ENCODE measurements at regions not wholly inside any gene's neighbourhood (a gene's known extent, or its start where the extent isn't known, plus 50 kb on each side); places are given as distances from the start of the nearest gene placed in this dataset.

- no peak for TF ChIP-seq FOXM1 (IDR thresholded peaks at IDR 0.05; ENCODE audit: borderline replicate concordance, low read depth)
- TF ChIP-seq USF1 (IDR thresholded peaks at IDR 0.05): no peak
- TF ChIP-seq EP300 (IDR thresholded peaks at IDR 0.05; ENCODE audit: borderline replicate concordance): no peak
- no peak for TF ChIP-seq ZBTB7A (IDR thresholded peaks at IDR 0.05; ENCODE audit: low read depth)
- TF ChIP-seq NFIC (IDR thresholded peaks at IDR 0.05): no peak
- no peak for TF ChIP-seq TEAD4 (IDR thresholded peaks at IDR 0.05)
- no peak for TF ChIP-seq MAX (IDR thresholded peaks at IDR 0.05)
- TF ChIP-seq TCF12 (IDR thresholded peaks at IDR 0.05; ENCODE audit: low read depth): no peak
- TF ChIP-seq CEBPB (IDR thresholded peaks at IDR 0.05): no peak
- TF ChIP-seq RAD21 (IDR thresholded peaks at IDR 0.05; ENCODE audit: low read depth): no peak
- TF ChIP-seq TAF1 (IDR thresholded peaks at IDR 0.05; ENCODE audit: low read depth): no peak
- no peak for TF ChIP-seq YY1 (IDR thresholded peaks at IDR 0.05; ENCODE audit: low read depth)
These were observed 303.1 kb upstream of the RUNX1 start for GRCh38 chr21:35352066-35352770.

- TF ChIP-seq TEAD4 (IDR thresholded peaks at IDR 0.05): no peak
- no peak for TF ChIP-seq FOXM1 (IDR thresholded peaks at IDR 0.05; ENCODE audit: borderline replicate concordance, low read depth)
- no peak for TF ChIP-seq TAF1 (IDR thresholded peaks at IDR 0.05; ENCODE audit: low read depth)
- no peak for TF ChIP-seq YY1 (IDR thresholded peaks at IDR 0.05; ENCODE audit: low read depth)
- TF ChIP-seq RAD21 (IDR thresholded peaks at IDR 0.05; ENCODE audit: low read depth): no peak
- no peak for TF ChIP-seq USF1 (IDR thresholded peaks at IDR 0.05)
- no peak for TF ChIP-seq MAX (IDR thresholded peaks at IDR 0.05)
- no peak for TF ChIP-seq NFIC (IDR thresholded peaks at IDR 0.05)
- TF ChIP-seq EGR1 (IDR thresholded peaks at IDR 0.05): no peak
- no peak for TF ChIP-seq TCF12 (IDR thresholded peaks at IDR 0.05; ENCODE audit: low read depth)
- no peak for TF ChIP-seq ZBTB7A (IDR thresholded peaks at IDR 0.05; ENCODE audit: low read depth)
- TF ChIP-seq EP300 (IDR thresholded peaks at IDR 0.05; ENCODE audit: borderline replicate concordance): no peak
- no peak for TF ChIP-seq CREB1 (IDR thresholded peaks at IDR 0.05; ENCODE audit: low read depth)
- no peak for TF ChIP-seq REST (IDR thresholded peaks at IDR 0.05; ENCODE audit: low read depth)
- no peak for TF ChIP-seq CEBPB (IDR thresholded peaks at IDR 0.05)
These were observed 302.3 kb upstream of the RUNX1 start for GRCh38 chr21:35351434-35351833.

- no peak for TF ChIP-seq TCF12 (IDR thresholded peaks at IDR 0.05; ENCODE audit: low read depth)
- TF ChIP-seq EP300 (IDR thresholded peaks at IDR 0.05; ENCODE audit: borderline replicate concordance): no peak
- TF ChIP-seq MAX (IDR thresholded peaks at IDR 0.05): no peak
- TF ChIP-seq FOXM1 (IDR thresholded peaks at IDR 0.05; ENCODE audit: borderline replicate concordance, low read depth): no peak
- TF ChIP-seq TEAD4 (IDR thresholded peaks at IDR 0.05): no peak
- no peak for TF ChIP-seq NFIC (IDR thresholded peaks at IDR 0.05)
- no peak for TF ChIP-seq ZBTB7A (IDR thresholded peaks at IDR 0.05; ENCODE audit: low read depth)
- no peak for TF ChIP-seq TAF1 (IDR thresholded peaks at IDR 0.05; ENCODE audit: low read depth)
These were observed 301.9 kb upstream of the RUNX1 start for GRCh38 chr21:35350965-35351364.

GRCh38 chr21:35349376-35350080 is 300.4 kb upstream of the RUNX1 start:
- TF ChIP-seq NFIC (IDR thresholded peaks at IDR 0.05): no peak
- TF ChIP-seq RAD21 (IDR thresholded peaks at IDR 0.05; ENCODE audit: low read depth): no peak
- TF ChIP-seq CEBPB (IDR thresholded peaks at IDR 0.05): no peak
- TF ChIP-seq EP300 (IDR thresholded peaks at IDR 0.05; ENCODE audit: borderline replicate concordance): no peak
- no peak for TF ChIP-seq YY1 (IDR thresholded peaks at IDR 0.05; ENCODE audit: low read depth)
- TF ChIP-seq EGR1 (IDR thresholded peaks at IDR 0.05): no peak
- no peak for TF ChIP-seq REST (IDR thresholded peaks at IDR 0.05; ENCODE audit: low read depth)
- no peak for TF ChIP-seq USF1 (IDR thresholded peaks at IDR 0.05)

GRCh38 chr21:35348686-35349085 is 299.6 kb upstream of the RUNX1 start:
- TF ChIP-seq TCF12 (IDR thresholded peaks at IDR 0.05; ENCODE audit: low read depth) (no peak), EP300 (IDR thresholded peaks at IDR 0.05; ENCODE audit: borderline replicate concordance) (no peak), REST (IDR thresholded peaks at IDR 0.05; ENCODE audit: low read depth) (no peak), RAD21 (IDR thresholded peaks at IDR 0.05; ENCODE audit: low read depth) (no peak), CEBPB (IDR thresholded peaks at IDR 0.05) (no peak), MAX (IDR thresholded peaks at IDR 0.05) (no peak), NFIC (IDR thresholded peaks at IDR 0.05) (no peak), ZBTB7A (IDR thresholded peaks at IDR 0.05; ENCODE audit: low read depth) (no peak), TEAD4 (IDR thresholded peaks at IDR 0.05) (no peak), YY1 (IDR thresholded peaks at IDR 0.05; ENCODE audit: low read depth) (no peak), CREB1 (IDR thresholded peaks at IDR 0.05; ENCODE audit: low read depth) (no peak), FOXM1 (IDR thresholded peaks at IDR 0.05; ENCODE audit: borderline replicate concordance, low read depth) (no peak), USF1 (IDR thresholded peaks at IDR 0.05) (no peak), EGR1 (IDR thresholded peaks at IDR 0.05) (no peak), TAF1 (IDR thresholded peaks at IDR 0.05; ENCODE audit: low read depth) (no peak)

Measured in Ishikawa (cell line).